ENCODE measurements at regions not wholly inside any gene's neighbourhood (a gene's known extent, or its start where the extent isn't known, plus 50 kb on each side); places are given as distances from the start of the nearest gene placed in this dataset.

GRCh38 chr14:24694680-24695079 lies 60.7 kb upstream of the GZMB start:
- TF ChIP-seq CTCF (IDR thresholded peaks at IDR 0.05; ENCODE audit: insufficient read depth, low read depth, low read length): no peak
- no peak for DNase-seq (ENCODE audit: low read depth)
- H3K4me3 ChIP-seq (ENCODE audit: low read depth, low read length): no peak overlapping the region

- H3K4me3 ChIP-seq (ENCODE audit: low read depth, low read length): no peak overlapping the region
- TF ChIP-seq CTCF (IDR thresholded peaks at IDR 0.05; ENCODE audit: insufficient read depth, low read depth, low read length): no peak
- DNase-seq (ENCODE audit: low read depth): no peak
Observed at GRCh38 chr14:24693983-24694382, 60.0 kb upstream of the GZMB start.

GRCh38 chr14:24693353-24693737 lies 59.4 kb upstream of the GZMB start:
- no peak for DNase-seq (ENCODE audit: low read depth)
- no peak for TF ChIP-seq CTCF (IDR thresholded peaks at IDR 0.05; ENCODE audit: insufficient read depth, low read depth, low read length)
- no peak overlapping the region for H3K4me3 ChIP-seq (ENCODE audit: low read depth, low read length)

GRCh38 chr14:24692382-24693352 lies 58.7 kb upstream of the GZMB start:
- DNase-seq (ENCODE audit: low read depth): no peak
- H3K4me3 ChIP-seq (ENCODE audit: low read depth, low read length): no peak overlapping the region
- no peak for TF ChIP-seq CTCF (IDR thresholded peaks at IDR 0.05; ENCODE audit: insufficient read depth, low read depth, low read length)

GRCh38 chr14:24690492-24690891 lies 56.5 kb upstream of the GZMB start:
- no peak for TF ChIP-seq CTCF (IDR thresholded peaks at IDR 0.05; ENCODE audit: insufficient read depth, low read depth, low read length)
- no peak for DNase-seq (ENCODE audit: low read depth)
- no peak overlapping the region for H3K4me3 ChIP-seq (ENCODE audit: low read depth, low read length)

- H3K4me3 ChIP-seq (ENCODE audit: low read depth, low read length): no peak overlapping the region
- DNase-seq (ENCODE audit: low read depth): no peak
- TF ChIP-seq CTCF (IDR thresholded peaks at IDR 0.05; ENCODE audit: insufficient read depth, low read depth, low read length): no peak
Observed at GRCh38 chr14:24688030-24688658, 54.2 kb upstream of the GZMB start.
